IMR-90 (cell line): ENCODE measurements at regions not wholly inside any gene's neighbourhood (a gene's known extent, or its start where the extent isn't known, plus 50 kb on each side); places are given as distances from the start of the nearest gene placed in this dataset.

ENCODE experiments used
- CEBPB ChIP-seq: IDR thresholded peaks from 2 replicates; pipeline ENCODE4 v1.6.1; 2012; ENCODE audit warnings: low read depth, low read length, improper control_type of control experiment
- MAFK ChIP-seq: IDR thresholded peaks from 2 replicates; pipeline ENCODE4 v1.6.1; 2012; ENCODE audit warnings: low read depth, low read length, improper control_type of control experiment
- MAZ ChIP-seq: IDR thresholded peaks from 2 replicates; pipeline ENCODE4 v1.6.1; 2012; ENCODE audit warnings: low read depth, mild to moderate bottlenecking, low read length, improper control_type of control experiment, moderate library complexity, borderline replicate concordance
- POLR2A ChIP-seq: IDR thresholded peaks from 2 replicates; pipeline ENCODE4 v1.6.1; 2012; ENCODE audit warnings: mild to moderate bottlenecking, low read depth, low read length
- RAD21 ChIP-seq: IDR thresholded peaks from 2 replicates; pipeline ENCODE4 v1.6.1; 2012; ENCODE audit warnings: low read length, improper control_type of control experiment
- RCOR1 ChIP-seq: IDR thresholded peaks from 2 replicates; pipeline ENCODE4 v1.6.1; 2012; ENCODE audit warnings: mild to moderate bottlenecking, low read length, improper control_type of control experiment; ENCODE audit not compliant: insufficient replicate concordance
- RFX5 ChIP-seq: IDR thresholded peaks from 2 replicates; pipeline ENCODE4 v1.8.0; 2012; ENCODE audit warnings: low read depth, mild to moderate bottlenecking, low read length, moderate library complexity
- TF ChIP-seq, protein P1 (sequence below): conservative IDR thresholded peaks from 2 replicates; pipeline ENCODE4 v1.5.1; 2012; ENCODE audit warnings: mild to moderate bottlenecking, low read depth, low read length, improper control_type of control experiment
- TF ChIP-seq, protein P2 (sequence below): fragments of 150-350 bp; IDR thresholded peaks from 2 replicates; pipeline ENCODE4 v1.6.1; 2017; ENCODE audit warnings: mild to moderate bottlenecking, antibody characterized with exemption, low read length, low read depth

- TF ChIP-seq, protein P1, sequence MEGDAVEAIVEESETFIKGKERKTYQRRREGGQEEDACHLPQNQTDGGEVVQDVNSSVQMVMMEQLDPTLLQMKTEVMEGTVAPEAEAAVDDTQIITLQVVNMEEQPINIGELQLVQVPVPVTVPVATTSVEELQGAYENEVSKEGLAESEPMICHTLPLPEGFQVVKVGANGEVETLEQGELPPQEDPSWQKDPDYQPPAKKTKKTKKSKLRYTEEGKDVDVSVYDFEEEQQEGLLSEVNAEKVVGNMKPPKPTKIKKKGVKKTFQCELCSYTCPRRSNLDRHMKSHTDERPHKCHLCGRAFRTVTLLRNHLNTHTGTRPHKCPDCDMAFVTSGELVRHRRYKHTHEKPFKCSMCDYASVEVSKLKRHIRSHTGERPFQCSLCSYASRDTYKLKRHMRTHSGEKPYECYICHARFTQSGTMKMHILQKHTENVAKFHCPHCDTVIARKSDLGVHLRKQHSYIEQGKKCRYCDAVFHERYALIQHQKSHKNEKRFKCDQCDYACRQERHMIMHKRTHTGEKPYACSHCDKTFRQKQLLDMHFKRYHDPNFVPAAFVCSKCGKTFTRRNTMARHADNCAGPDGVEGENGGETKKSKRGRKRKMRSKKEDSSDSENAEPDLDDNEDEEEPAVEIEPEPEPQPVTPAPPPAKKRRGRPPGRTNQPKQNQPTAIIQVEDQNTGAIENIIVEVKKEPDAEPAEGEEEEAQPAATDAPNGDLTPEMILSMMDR: no peak
- TF ChIP-seq RCOR1 (no peak), POLR2A (no peak), RFX5 (no peak), CEBPB (no peak), RAD21 (no peak), MAFK (no peak), MAZ (no peak)
- TF ChIP-seq, protein P2, sequence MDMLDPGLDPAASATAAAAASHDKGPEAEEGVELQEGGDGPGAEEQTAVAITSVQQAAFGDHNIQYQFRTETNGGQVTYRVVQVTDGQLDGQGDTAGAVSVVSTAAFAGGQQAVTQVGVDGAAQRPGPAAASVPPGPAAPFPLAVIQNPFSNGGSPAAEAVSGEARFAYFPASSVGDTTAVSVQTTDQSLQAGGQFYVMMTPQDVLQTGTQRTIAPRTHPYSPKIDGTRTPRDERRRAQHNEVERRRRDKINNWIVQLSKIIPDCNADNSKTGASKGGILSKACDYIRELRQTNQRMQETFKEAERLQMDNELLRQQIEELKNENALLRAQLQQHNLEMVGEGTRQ: no peak
Measured at GRCh38 chr6:14255916-14256315, 138.3 kb downstream of the CD83 start.
